PC-9 (cell line): ENCODE measurements at regions not wholly inside any gene's neighbourhood (a gene's known extent, or its start where the extent isn't known, plus 50 kb on each side); places are given as distances from the start of the nearest gene placed in this dataset.

Experiments
- BruUV-seq: library from RNA; stranded (reverse); fragments of 400-500 nt; replicated peaks from 2 replicates; lab custom pipeline; 2021; lab: Mats Ljungman, UMichigan
- CTCF ChIA-PET: fragments of 300-600 bp; sonication (Branson Sonifier 250); formaldehyde crosslinking; loops from one replicate; lab custom pipeline; 2022; ENCODE audit warnings: antibody characterized with exemption; lab: Charles Lee
- POLR2A ChIA-PET: fragments of 300-600 bp; sonication (Branson Sonifier 250); formaldehyde crosslinking; loops from one replicate; lab custom pipeline; 2022; ENCODE audit warnings: antibody characterized with exemption; ENCODE audit not compliant: unreplicated experiment; lab: Charles Lee
- DNase-seq, 2 experiments: peaks; one replicate each; pipeline versions ENCODE4 v3.0.0 to v3.0.0-alpha.2; 2015 to 2022; ENCODE audit warnings: mixed read lengths in 1 of 2
- H2AFZ ChIP-seq: fragments of 200-600 bp; sonication (generic); 2 replicates; pipeline ENCODE4 v1.8.1; 2017; ENCODE audit warnings: antibody characterized with exemption
- H3F3A ChIP-seq: fragments of 200-600 bp; sonication (generic); 2 replicates; pipeline ENCODE4 v1.8.1; 2017; ENCODE audit warnings: antibody characterized with exemption, mild to moderate bottlenecking, low read depth; ENCODE audit not compliant: insufficient read depth
- H3K27ac ChIP-seq: fragments of 200-600 bp; sonication (generic); 2 replicates; pipeline ENCODE4 v1.6.1; 2016; ENCODE audit warnings: mixed run types
- H3K27me3 ChIP-seq: fragments of 200-600 bp; sonication (generic); 2 replicates; pipeline ENCODE4 v1.6.1; 2016; ENCODE audit warnings: low read depth, mixed run types; ENCODE audit not compliant: insufficient read depth
- H3K36me3 ChIP-seq: fragments of 200-600 bp; sonication (generic); 2 replicates; pipeline ENCODE4 v1.6.1; 2016; ENCODE audit warnings: low read depth, mixed run types
- H3K4me1 ChIP-seq: fragments of 200-600 bp; sonication (generic); replicated peaks from 2 replicates; pipeline ENCODE4 v1.6.1; 2016; ENCODE audit warnings: mixed run types; ENCODE audit not compliant: insufficient read depth
- H3K4me2 ChIP-seq: fragments of 200-600 bp; sonication (generic); 2 replicates; pipeline ENCODE4 v1.6.1; 2017; ENCODE audit warnings: mixed run types
- H3K4me3 ChIP-seq: fragments of 200-600 bp; sonication (generic); 2 replicates; pipeline ENCODE4 v1.6.1; 2016; ENCODE audit warnings: mixed run types
- H3K79me2 ChIP-seq: fragments of 200-600 bp; sonication (generic); 2 replicates; pipeline ENCODE4 v1.6.1; 2017; ENCODE audit warnings: low read depth, mixed run types
- H3K9me2 ChIP-seq: fragments of 200-600 bp; sonication (generic); 2 replicates; pipeline ENCODE4 v1.8.1; 2017; ENCODE audit warnings: mild to moderate bottlenecking; ENCODE audit not compliant: insufficient read depth
- H3K9me3 ChIP-seq: fragments of 200-600 bp; sonication (generic); 2 replicates; pipeline ENCODE4 v1.8.1; 2016; ENCODE audit warnings: low read depth; ENCODE audit not compliant: insufficient read depth
- H4K20me1 ChIP-seq: fragments of 200-600 bp; sonication (generic); 2 replicates; pipeline ENCODE4 v1.8.1; 2017; ENCODE audit not compliant: insufficient read depth
- EZH2 ChIP-seq: fragments of 200-600 bp; sonication (generic); IDR thresholded peaks from 2 replicates; pipeline ENCODE4 v1.8.0; 2017; ENCODE audit warnings: antibody characterized with exemption, low read depth
- intact Hi-C: fragments of 100-400 bp; cut with micrococcal nuclease; formaldehyde crosslinking; loops from one replicate; pipeline ENCODE4 v1.10.0; 2022; ENCODE audit not compliant: unreplicated experiment
- TF ChIP-seq, protein P1 (sequence below): fragments of 200-600 bp; sonication (generic); conservative IDR thresholded peaks from 2 replicates; pipeline ENCODE4 v1.6.1; 2017; ENCODE audit warnings: mixed run types, antibody characterized with exemption, mild to moderate bottlenecking, moderate library complexity

GRCh38 chr19:29380581-29380980 lies 145.2 kb upstream of the VSTM2B start:
- Histone ChIP-seq H3K27me3 (peaks cover 87% of the 10 kb centered on the region), H3K9me3 (no peaks in the 10 kb centered on the region), H3K79me2 (no peaks in the 10 kb centered on the region), H3K4me3 (no peak overlapping the region), H3K4me1 (no peaks in the 10 kb centered on the region), H4K20me1 (no peaks in the 10 kb centered on the region), H3K4me2 (no peak overlapping the region), H2AFZ (no peak overlapping the region), H3K27ac (no peak overlapping the region), H3K36me3 (no peaks in the 10 kb centered on the region), H3K9me2 (no peaks in the 10 kb centered on the region), H3F3A (no peaks in the 10 kb centered on the region)
- DNase-seq = no peak
- TF ChIP-seq, protein P1, sequence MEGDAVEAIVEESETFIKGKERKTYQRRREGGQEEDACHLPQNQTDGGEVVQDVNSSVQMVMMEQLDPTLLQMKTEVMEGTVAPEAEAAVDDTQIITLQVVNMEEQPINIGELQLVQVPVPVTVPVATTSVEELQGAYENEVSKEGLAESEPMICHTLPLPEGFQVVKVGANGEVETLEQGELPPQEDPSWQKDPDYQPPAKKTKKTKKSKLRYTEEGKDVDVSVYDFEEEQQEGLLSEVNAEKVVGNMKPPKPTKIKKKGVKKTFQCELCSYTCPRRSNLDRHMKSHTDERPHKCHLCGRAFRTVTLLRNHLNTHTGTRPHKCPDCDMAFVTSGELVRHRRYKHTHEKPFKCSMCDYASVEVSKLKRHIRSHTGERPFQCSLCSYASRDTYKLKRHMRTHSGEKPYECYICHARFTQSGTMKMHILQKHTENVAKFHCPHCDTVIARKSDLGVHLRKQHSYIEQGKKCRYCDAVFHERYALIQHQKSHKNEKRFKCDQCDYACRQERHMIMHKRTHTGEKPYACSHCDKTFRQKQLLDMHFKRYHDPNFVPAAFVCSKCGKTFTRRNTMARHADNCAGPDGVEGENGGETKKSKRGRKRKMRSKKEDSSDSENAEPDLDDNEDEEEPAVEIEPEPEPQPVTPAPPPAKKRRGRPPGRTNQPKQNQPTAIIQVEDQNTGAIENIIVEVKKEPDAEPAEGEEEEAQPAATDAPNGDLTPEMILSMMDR = no peak
- no peak for TF ChIP-seq EZH2
- BruUV-seq = no TSS peak
- intact Hi-C loops = no loop called here
- CTCF ChIA-PET = no interaction called here
- POLR2A ChIA-PET = no interaction called here

DNA sequence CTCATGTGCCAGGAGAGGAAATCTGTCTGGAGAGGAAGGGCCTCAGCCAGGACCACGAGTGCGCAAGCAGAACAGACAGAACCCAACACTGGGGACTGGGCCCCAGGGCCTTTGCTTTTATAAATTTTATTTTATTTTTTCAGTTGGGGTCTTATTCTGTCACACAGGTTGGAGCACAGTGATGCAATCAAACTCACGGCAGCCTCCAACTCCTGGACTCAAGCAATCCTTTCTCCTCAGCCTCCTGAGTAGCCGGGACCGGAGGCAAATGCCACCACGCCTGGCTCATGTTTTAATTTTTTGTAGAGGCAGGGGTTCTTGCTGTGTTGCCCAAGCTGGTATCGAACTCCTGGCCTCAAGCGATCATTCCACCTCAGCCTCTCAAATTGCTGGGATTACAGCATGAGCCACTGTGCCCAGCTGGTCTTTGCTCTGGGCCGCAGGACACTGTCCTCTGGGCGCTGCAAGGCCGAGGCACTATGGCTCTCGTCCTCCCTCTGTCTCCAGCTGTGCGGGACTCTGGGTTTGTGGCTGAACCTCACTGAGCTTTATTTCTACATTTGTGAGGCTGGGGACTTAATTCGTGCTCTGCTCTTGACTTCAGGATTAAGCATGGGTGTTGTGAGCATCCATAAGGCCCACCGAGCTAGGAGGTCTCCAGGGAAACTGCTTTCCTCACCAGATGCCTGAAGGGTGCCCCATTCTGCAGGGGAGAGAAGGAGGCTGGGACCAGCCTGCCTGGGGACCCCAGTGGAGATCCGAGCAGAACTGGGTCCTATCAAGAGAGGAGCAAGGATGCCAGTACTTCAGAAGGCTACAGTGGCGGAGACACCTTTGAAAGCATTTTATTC lies 144.2 kb upstream of the VSTM2B start:
- Histone ChIP-seq H3K4me3 (no peak overlapping the region), H2AFZ (no peak overlapping the region), H3K27ac (no peak overlapping the region), H3K79me2 (no peaks in the 10 kb centered on the region), H3F3A (no peaks in the 10 kb centered on the region), H3K27me3 (peaks cover 91% of the 10 kb centered on the region), H3K4me2 (no peak overlapping the region), H3K9me3 (no peaks in the 10 kb centered on the region), H3K4me1 (no peaks in the 10 kb centered on the region), H3K36me3 (no peaks in the 10 kb centered on the region), H4K20me1 (no peaks in the 10 kb centered on the region), H3K9me2 (no peaks in the 10 kb centered on the region)
- intact Hi-C loops = no loop called here
- no TSS peak for BruUV-seq
- POLR2A ChIA-PET = no interaction called here
- DNase-seq = no peak
- TF ChIP-seq, protein P1 = no peak
- TF ChIP-seq EZH2 = no peak
- CTCF ChIA-PET = no interaction called here

DNA sequence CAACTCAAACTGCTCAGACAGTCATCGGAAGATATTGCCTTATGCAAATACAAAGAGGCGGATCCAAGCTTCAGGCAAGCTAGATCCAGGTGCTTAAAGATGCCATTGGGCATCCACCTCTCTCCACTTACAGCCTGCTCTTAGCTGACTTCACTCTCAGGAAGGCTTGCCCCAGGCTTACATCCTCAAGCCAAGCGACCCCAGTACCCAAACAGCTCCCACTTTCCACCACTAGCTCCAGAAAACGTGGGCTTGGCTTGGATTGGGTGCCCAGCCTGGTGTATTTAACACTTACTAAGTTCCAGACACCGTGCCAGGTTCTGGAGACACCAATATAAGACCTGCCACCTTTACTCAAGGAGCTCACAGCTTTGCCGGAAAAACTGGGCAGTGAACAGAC lies 142.1 kb upstream of the VSTM2B start:
- DNase-seq = no peak
- Histone ChIP-seq H2AFZ (no peak overlapping the region), H3K36me3 (no peaks in the 10 kb centered on the region), H3K27ac (no peak overlapping the region), H3K79me2 (no peaks in the 10 kb centered on the region), H3F3A (no peaks in the 10 kb centered on the region), H3K4me3 (no peak overlapping the region), H3K9me3 (no peaks in the 10 kb centered on the region), H3K27me3 (peaks cover 95% of the 10 kb centered on the region), H4K20me1 (no peaks in the 10 kb centered on the region), H3K4me2 (no peak overlapping the region), H3K4me1 (no peaks in the 10 kb centered on the region), H3K9me2 (no peaks in the 10 kb centered on the region)
- TF ChIP-seq, protein P1 = no peak
- no peak for TF ChIP-seq EZH2
- POLR2A ChIA-PET = no interaction called here
- CTCF ChIA-PET = interaction anchor here (0.5 kb wide), 1 partner anchor 478 kb away, joined by 13 read pairs; no protein-coding TSS in a partner anchor
- intact Hi-C loops = no loop called here
- BruUV-seq = no TSS peak
